ENCODE measurements at regions not wholly inside any gene's neighbourhood (a gene's known extent, or its start where the extent isn't known, plus 50 kb on each side); places are given as distances from the start of the nearest gene placed in this dataset.

DNA sequence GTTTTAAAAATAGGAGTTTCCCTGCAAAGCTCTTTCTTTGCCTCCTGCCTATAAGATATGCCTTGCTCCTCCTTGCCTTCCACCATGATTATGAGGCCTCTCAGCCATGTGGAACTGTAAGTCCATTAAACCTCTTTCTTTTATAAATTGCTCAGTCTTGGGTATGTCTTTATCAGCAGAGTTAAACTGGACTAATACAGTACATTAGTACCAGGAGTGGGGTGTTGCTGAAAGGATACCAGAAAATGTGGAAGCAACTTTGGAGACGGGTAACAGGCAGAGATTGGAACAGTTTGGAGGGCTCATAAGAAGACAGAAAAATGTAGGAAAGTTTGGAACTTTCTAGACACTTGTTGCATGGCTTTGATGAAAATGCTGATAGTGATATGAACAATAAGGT, 709.9 kb downstream of the LUZP2 start:
- DNase-seq (ENCODE audit: low read depth) = no peak
- TF ChIP-seq, protein P1, sequence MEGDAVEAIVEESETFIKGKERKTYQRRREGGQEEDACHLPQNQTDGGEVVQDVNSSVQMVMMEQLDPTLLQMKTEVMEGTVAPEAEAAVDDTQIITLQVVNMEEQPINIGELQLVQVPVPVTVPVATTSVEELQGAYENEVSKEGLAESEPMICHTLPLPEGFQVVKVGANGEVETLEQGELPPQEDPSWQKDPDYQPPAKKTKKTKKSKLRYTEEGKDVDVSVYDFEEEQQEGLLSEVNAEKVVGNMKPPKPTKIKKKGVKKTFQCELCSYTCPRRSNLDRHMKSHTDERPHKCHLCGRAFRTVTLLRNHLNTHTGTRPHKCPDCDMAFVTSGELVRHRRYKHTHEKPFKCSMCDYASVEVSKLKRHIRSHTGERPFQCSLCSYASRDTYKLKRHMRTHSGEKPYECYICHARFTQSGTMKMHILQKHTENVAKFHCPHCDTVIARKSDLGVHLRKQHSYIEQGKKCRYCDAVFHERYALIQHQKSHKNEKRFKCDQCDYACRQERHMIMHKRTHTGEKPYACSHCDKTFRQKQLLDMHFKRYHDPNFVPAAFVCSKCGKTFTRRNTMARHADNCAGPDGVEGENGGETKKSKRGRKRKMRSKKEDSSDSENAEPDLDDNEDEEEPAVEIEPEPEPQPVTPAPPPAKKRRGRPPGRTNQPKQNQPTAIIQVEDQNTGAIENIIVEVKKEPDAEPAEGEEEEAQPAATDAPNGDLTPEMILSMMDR (IDR thresholded peaks at IDR 0.05; ENCODE audit: low read depth, low read length, missing control alignments) = no peak
- in situ Hi-C loops (cut with HindIII; ENCODE audit: low sequenced_read_pairs) = no loop called here
- no peak overlapping the region for H3K4me3 ChIP-seq (ENCODE audit: low read depth, low read length)

DNA sequence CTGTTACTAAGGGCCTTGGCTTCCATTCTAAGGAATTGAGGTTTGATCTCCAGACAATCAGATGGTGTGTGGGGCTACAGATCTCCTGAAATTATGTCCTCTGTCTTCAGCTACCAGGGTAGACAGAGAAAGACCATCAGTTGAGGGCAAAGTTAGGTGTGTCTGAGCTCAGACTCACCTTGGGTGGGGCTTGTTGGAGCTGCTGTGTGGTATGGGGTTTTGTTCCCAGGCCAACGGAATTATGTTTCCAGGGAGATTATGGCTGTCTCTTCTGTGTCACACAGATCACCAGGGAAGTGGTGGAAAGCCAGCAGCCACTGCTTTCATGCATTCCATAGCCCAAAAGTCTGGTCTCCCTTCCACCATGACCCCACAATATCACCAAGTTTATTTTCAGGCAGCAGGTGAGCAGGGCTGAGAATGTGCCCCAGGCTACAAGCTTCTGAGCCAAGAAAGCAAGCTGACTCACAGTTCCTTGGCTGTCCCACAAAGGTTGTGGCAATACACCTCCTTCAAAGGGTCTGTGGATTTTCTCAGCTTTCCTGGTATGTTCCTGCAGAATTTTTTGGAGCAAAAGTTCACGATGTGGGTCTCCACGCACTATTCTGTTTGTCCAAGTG, 714.9 kb downstream of the LUZP2 start:
- TF ChIP-seq, protein P1 (IDR thresholded peaks at IDR 0.05; ENCODE audit: low read depth, low read length, missing control alignments) = no peak
- in situ Hi-C loops (cut with HindIII; ENCODE audit: low sequenced_read_pairs) = no loop called here
- no peak overlapping the region for H3K4me3 ChIP-seq (ENCODE audit: low read depth, low read length)
- DNase-seq (ENCODE audit: low read depth) = peak; percentile 18

DNA sequence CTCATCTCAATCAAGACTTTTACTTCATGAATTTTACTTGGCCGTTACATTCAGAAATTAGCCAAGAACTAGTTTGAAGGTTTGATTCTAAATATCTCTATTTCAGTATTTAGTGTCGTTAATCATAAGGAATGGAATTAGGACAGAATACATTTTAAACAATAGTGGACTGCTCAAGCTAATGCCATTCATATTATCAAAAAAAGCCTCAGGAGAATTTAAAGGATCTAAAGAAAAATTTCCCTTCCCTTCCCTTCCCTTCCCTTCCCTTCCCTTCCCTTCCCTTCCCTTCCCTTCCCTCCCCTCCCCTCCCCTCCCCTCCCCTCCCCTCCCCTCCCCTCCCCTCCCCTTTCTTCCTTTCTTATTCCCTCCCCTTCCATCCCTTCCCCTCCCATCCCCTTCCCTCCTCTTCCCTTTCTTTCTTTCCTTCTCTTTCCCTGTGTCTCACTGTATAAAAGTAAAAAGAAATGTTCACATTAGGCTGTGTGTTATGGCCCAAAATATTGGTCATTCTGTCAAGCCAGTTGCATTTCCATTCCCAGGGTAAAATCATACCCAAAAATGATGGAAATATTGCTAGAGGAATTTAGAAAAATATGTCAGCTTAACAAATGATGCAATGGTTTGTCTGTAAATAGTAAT, 717.8 kb downstream of the LUZP2 start:
- no peak for DNase-seq (ENCODE audit: low read depth)
- TF ChIP-seq, protein P1 (IDR thresholded peaks at IDR 0.05; ENCODE audit: low read depth, low read length, missing control alignments) = no peak
- H3K4me3 ChIP-seq (ENCODE audit: low read depth, low read length) = no peak overlapping the region
- in situ Hi-C loops (cut with HindIII; ENCODE audit: low sequenced_read_pairs) = no loop called here

DNA sequence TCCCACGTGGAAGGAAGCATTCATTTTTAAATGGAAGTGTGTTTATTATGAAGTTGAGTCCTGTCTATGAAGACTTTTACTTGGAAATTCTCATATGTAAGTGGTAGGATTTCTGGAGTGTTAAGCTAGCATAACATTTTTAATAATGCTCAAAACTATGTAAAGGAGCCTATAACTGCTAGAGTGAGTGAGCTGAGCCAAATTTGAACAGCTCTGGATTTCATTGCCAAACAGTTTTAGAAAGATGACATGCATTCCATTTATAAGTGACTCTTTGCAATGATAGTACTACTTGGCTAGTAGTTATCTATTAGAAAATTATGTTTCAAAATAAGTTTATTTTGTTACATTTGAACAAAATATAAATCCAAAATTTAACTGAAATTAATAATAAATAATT, 721.2 kb downstream of the LUZP2 start:
- in situ Hi-C loops (cut with HindIII; ENCODE audit: low sequenced_read_pairs) = no loop called here
- TF ChIP-seq, protein P1 (IDR thresholded peaks at IDR 0.05; ENCODE audit: low read depth, low read length, missing control alignments) = no peak
- no peak for DNase-seq (ENCODE audit: low read depth)
- H3K4me3 ChIP-seq (ENCODE audit: low read depth, low read length) = no peak overlapping the region

DNA sequence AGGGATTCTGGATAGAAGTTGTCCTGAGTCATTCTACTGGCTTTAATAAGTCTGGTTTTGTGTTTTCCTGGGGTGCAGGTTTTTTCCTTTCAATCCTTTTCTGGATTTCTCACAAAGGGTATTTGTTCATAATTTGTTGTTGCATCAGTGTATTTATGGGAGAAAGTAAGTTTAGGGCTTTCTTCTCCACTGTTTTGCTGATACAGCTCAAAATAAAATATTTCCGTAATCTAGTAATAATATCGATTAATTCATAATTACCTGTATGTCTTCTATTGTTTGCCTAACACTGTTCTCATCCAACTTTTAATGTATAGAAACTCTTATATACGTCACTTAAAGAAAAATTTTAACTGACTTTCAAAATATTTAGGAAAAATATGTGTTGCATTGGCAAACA, 728.2 kb downstream of the LUZP2 start:
- in situ Hi-C loops (cut with HindIII; ENCODE audit: low sequenced_read_pairs) = no loop called here
- H3K4me3 ChIP-seq (ENCODE audit: low read depth, low read length) = no peak overlapping the region

DNA sequence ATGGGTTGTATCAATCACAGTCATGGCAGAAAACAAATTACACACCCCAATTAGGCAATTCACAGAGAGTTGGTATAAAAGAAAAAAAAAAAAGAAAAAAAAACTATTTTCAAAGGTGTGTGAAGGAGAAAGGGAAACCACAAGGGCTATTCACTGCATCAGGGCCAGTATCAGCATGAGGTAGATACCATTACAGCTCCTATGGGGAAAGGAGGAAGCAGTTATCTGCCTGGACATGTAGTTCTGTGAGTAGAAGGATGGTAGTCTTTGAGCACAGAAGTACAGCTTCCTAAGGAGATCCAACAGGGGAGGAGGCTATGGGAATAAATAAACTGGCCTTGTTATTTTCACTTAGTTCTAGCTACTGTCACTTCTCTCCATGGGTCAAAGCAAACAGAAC, 746.1 kb downstream of the LUZP2 start:
- TF ChIP-seq, protein P1 (IDR thresholded peaks at IDR 0.05; ENCODE audit: low read depth, low read length, missing control alignments) = no peak
- no peak for DNase-seq (ENCODE audit: low read depth)
- in situ Hi-C loops (cut with HindIII; ENCODE audit: low sequenced_read_pairs) = no loop called here
- H3K4me3 ChIP-seq (ENCODE audit: low read depth, low read length) = no peak overlapping the region

More for the DNA sequence above, 728.2 kb downstream of the LUZP2 start:
- TF ChIP-seq, protein P1 (IDR thresholded peaks at IDR 0.05; ENCODE audit: low read depth, low read length, missing control alignments) = no peak
- DNase-seq (ENCODE audit: low read depth) = no peak
